Type B pancreatic cell (in vitro differentiated cells): ENCODE measurements at regions not wholly inside any gene's neighbourhood (a gene's known extent, or its start where the extent isn't known, plus 50 kb on each side); places are given as distances from the start of the nearest gene placed in this dataset.
"Not testable (repeated sequence)": the region's sequence is repeated elsewhere in the genome, so short reads cannot be mapped to it uniquely, and the experiment has no call there.

Experiments used
- DNase-seq: peaks from one replicate; pipeline ENCODE4 v3.0.0; 2021; ENCODE audit warnings: mixed read lengths; ENCODE audit not compliant: unreplicated experiment; ENCODE audit errors: extremely low spot score
- H3K27ac Mint-ChIP-seq: 2 replicates; pipeline ENCODE4 v1.8.0; 2021; ENCODE audit warnings: mild to moderate bottlenecking, mixed read lengths
- H3K27me3 Mint-ChIP-seq: 2 replicates; pipeline ENCODE4 v1.8.0; 2021; ENCODE audit warnings: mixed read lengths
- H3K36me3 Mint-ChIP-seq: 2 replicates; pipeline ENCODE4 v1.8.0; 2021; ENCODE audit warnings: mixed read lengths
- H3K4me1 Mint-ChIP-seq: one replicate; pipeline ENCODE4 v1.8.0; 2021; ENCODE audit warnings: mixed read lengths; ENCODE audit not compliant: unreplicated experiment
- H3K4me3 Mint-ChIP-seq: 2 replicates; pipeline ENCODE4 v1.8.0; 2021; ENCODE audit warnings: mild to moderate bottlenecking, mixed read lengths
- H3K9me3 Mint-ChIP-seq: 2 replicates; pipeline ENCODE4 v1.8.0; 2021; ENCODE audit warnings: mixed read lengths
- TF ChIP-seq, protein P1 (sequence below): fragments of 200-600 bp; sonication (generic); conservative IDR thresholded peaks from 2 replicates; pipeline ENCODE4 v1.5.0; 2021; ENCODE audit warnings: antibody characterized with exemption, mild to moderate bottlenecking

DNA sequence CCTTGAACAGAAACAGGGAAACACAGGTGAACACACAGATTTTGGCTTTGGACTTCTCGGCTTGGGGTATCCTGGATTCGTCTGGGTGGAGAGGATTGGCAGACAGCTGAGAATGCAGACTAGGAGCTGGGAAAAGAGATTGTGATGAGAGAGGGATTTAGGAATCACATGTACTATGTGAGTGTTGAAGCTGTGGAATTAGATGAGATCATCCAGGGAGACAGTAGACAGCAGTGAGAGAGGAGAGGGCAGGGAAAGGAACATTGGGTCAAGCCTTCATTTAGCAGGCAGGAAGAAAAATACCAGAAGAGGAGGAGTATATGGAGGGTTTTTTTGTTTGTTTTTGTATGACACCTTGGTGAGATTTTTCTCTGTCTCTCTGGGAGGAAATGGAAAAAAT, 262.1 kb upstream of the TBL1XR1 start:
- TF ChIP-seq, protein P1, sequence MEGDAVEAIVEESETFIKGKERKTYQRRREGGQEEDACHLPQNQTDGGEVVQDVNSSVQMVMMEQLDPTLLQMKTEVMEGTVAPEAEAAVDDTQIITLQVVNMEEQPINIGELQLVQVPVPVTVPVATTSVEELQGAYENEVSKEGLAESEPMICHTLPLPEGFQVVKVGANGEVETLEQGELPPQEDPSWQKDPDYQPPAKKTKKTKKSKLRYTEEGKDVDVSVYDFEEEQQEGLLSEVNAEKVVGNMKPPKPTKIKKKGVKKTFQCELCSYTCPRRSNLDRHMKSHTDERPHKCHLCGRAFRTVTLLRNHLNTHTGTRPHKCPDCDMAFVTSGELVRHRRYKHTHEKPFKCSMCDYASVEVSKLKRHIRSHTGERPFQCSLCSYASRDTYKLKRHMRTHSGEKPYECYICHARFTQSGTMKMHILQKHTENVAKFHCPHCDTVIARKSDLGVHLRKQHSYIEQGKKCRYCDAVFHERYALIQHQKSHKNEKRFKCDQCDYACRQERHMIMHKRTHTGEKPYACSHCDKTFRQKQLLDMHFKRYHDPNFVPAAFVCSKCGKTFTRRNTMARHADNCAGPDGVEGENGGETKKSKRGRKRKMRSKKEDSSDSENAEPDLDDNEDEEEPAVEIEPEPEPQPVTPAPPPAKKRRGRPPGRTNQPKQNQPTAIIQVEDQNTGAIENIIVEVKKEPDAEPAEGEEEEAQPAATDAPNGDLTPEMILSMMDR, result no peak
- peaks cover 2% of the 10 kb centered on the region for H3K27me3 Mint-ChIP-seq
- H3K4me1 Mint-ChIP-seq, result no peaks in the 10 kb centered on the region
- no peaks in the 10 kb centered on the region for H3K36me3 Mint-ChIP-seq
- no peak overlapping the region for H3K4me3 Mint-ChIP-seq
- no peak for DNase-seq
- H3K9me3 Mint-ChIP-seq, result no peaks in the 10 kb centered on the region
- no peak overlapping the region for H3K27ac Mint-ChIP-seq

- H3K4me3 Mint-ChIP-seq, result no peak overlapping the region
- H3K27ac Mint-ChIP-seq, result no peak overlapping the region
- peaks cover 2% of the 10 kb centered on the region for H3K27me3 Mint-ChIP-seq
- H3K4me1 Mint-ChIP-seq, result no peaks in the 10 kb centered on the region
- TF ChIP-seq, protein P1, result no peak
- peaks cover under 1% of the 10 kb centered on the region for H3K9me3 Mint-ChIP-seq
- no peaks in the 10 kb centered on the region for H3K36me3 Mint-ChIP-seq
- no peak for DNase-seq
Measured at GRCh38 chr3:177460047-177460446, 262.8 kb upstream of the TBL1XR1 start.

- Mint-ChIP-seq H3K4me3 (no peak overlapping the region), H3K27ac (no peak overlapping the region), H3K27me3 (peaks cover 2% of the 10 kb centered on the region), H3K4me1 (no peaks in the 10 kb centered on the region), H3K9me3 (peaks cover 4% of the 10 kb centered on the region), H3K36me3 (no peaks in the 10 kb centered on the region)
- DNase-seq, result no peak
- TF ChIP-seq, protein P1, result no peak
Measured at GRCh38 chr3:177461765-177462164, 264.5 kb upstream of the TBL1XR1 start.

DNA sequence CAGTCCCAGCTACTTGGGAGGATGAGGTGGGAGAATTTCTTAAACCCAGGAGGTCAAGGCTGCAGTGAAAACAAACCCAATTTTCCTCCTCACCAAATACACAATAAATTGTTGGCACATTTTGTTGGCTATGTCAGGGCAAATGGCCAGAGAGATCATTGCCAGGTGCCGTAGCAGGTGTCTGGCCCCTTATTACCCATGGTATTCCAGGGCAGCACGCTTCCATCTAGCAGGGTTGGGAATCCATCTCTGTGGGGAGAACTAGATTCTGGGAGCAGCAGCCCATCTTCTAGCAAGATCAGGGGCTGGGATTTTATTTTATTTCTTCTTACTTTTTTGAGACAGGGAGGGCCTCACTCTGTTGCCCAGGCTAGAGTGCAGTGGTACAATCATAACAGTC, 266.1 kb upstream of the TBL1XR1 start:
- not testable (repeated sequence) for H3K4me3 Mint-ChIP-seq, H3K36me3 Mint-ChIP-seq, H3K27me3 Mint-ChIP-seq, H3K9me3 Mint-ChIP-seq, H3K4me1 Mint-ChIP-seq, DNase-seq, H3K27ac Mint-ChIP-seq

DNA sequence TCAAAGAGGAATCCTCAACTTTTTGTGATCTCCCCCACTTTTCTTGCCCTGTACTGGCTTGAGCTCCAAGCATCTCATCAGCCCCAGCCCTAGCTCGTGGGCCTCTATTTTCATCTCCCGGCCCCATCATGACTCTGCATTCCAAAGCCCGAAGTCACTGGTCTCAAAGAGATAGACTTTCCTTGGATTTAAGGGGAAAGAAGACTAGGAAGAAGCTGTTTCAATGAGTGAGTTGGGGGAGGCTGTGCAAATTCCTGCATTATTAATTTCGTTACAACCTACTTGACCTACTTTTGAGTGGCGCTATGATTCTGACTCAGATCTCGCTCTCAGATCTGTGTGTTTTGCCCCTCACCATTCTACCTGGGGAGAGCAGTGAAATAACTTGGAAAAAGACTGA, 266.6 kb upstream of the TBL1XR1 start:
- peaks cover 2% of the 10 kb centered on the region for H3K27me3 Mint-ChIP-seq
- TF ChIP-seq, protein P1, result no peak
- no peaks in the 10 kb centered on the region for H3K36me3 Mint-ChIP-seq
- H3K9me3 Mint-ChIP-seq, result peaks cover 6% of the 10 kb centered on the region
- H3K4me1 Mint-ChIP-seq, result peaks cover 1% of the 10 kb centered on the region
- no peak overlapping the region for H3K4me3 Mint-ChIP-seq
- DNase-seq, result no peak
- H3K27ac Mint-ChIP-seq, result no peak overlapping the region

DNA sequence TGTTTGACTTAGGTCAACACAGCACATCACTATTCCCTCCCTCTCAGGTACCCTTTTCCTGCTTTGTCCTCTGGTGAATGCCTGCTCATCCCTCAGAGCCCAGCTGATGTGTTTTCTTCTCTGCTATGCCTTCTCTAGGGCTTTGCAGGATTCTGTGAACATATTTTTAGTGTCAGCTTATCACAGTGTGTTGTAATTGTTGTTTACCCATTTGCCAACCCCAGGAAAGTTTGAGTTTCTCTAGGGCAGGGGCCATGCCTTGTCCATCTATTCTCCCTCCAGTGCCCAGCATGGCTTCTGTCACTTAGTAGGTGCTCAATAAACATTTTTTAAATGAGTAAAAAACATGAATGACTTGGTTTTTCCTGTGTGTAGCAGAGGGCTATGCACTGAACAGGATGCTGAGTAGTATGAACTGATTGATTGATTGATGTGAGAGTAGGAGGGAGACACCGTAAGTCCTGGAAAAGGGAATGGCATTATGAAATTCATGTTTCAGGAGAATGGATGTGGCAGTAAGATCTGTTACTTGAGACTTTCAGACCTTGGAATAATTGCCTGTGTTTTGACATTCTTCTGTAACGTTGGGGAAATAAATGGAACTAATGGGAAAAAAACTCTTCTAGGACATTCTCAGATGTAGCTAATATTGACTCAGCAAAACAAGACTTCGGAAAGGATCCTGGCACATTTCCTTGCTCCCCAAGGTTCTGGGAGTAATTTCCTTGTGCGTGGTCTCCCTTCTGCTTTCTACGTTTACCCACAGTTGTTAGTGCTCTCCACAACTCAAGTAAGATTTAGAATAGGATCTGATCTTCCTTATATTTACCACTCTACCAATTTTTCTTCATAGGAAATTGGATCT, 267.3 kb upstream of the TBL1XR1 start:
- Mint-ChIP-seq H3K4me1 (peaks cover 5% of the 10 kb centered on the region), H3K27me3 (peaks cover 2% of the 10 kb centered on the region), H3K4me3 (no peak overlapping the region), H3K36me3 (no peaks in the 10 kb centered on the region), H3K27ac (no peak overlapping the region), H3K9me3 (peaks cover 11% of the 10 kb centered on the region)
- TF ChIP-seq, protein P1, result no peak
- DNase-seq, result no peak
